ENCODE measurements at regions not wholly inside any gene's neighbourhood (a gene's known extent, or its start where the extent isn't known, plus 50 kb on each side); places are given as distances from the start of the nearest gene placed in this dataset.

DNA sequence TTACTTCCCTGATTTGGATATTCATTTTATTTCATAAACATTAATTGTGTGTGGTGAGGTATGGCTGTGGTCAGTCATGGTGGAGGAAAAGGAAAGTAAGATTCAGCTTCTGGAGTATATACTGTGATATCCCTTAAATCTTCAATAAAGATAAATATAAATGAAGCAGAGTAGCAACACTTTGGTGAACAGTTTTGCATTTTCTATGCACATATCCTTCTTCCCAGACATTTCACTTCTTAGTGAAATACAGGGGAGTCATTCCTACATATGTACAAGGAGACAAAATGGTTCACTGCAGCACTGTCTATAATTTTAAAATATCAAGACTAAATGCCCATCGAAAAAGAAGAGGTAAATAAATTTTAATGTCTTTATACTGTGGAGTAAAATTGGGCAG, 61.3 kb downstream of the DISP1 start:
- no peak for TF ChIP-seq EZH2phosphoT487 (IDR thresholded peaks at IDR 0.05)
- TF ChIP-seq, protein P1, sequence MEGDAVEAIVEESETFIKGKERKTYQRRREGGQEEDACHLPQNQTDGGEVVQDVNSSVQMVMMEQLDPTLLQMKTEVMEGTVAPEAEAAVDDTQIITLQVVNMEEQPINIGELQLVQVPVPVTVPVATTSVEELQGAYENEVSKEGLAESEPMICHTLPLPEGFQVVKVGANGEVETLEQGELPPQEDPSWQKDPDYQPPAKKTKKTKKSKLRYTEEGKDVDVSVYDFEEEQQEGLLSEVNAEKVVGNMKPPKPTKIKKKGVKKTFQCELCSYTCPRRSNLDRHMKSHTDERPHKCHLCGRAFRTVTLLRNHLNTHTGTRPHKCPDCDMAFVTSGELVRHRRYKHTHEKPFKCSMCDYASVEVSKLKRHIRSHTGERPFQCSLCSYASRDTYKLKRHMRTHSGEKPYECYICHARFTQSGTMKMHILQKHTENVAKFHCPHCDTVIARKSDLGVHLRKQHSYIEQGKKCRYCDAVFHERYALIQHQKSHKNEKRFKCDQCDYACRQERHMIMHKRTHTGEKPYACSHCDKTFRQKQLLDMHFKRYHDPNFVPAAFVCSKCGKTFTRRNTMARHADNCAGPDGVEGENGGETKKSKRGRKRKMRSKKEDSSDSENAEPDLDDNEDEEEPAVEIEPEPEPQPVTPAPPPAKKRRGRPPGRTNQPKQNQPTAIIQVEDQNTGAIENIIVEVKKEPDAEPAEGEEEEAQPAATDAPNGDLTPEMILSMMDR (IDR thresholded peaks at IDR 0.05): no peak

Measured in neural progenitor cell (in vitro differentiated cells).